ENCODE measurements at regions not wholly inside any gene's neighbourhood (a gene's known extent, or its start where the extent isn't known, plus 50 kb on each side); places are given as distances from the start of the nearest gene placed in this dataset.

GRCh38 chr3:20747741-20748140 is 561.7 kb upstream of the SGO1 start:
- Mint-ChIP-seq H3K27me3 (ENCODE audit: low read depth) (no peaks in the 10 kb centered on the region), H3K36me3 (ENCODE audit: insufficient read depth in 1 of 3, low read depth in 3 of 3) (no peaks in the 10 kb centered on the region), H3K4me3 (no peak overlapping the region), H3K9me3 (peaks cover 0 to 4% of the 10 kb centered on the region in 2 experiments; a peak in 1 of 5 replicates), H3K27ac (no peak overlapping the region), H3K4me1 (peaks cover 15 to 16% of the 10 kb centered on the region in 2 experiments)
- H4K8ac ChIP-seq (replicated peaks; ENCODE audit: insufficient read length, low read depth, low read length): no peak overlapping the region
- no peak overlapping the region for H2AFZ ChIP-seq (ENCODE audit: low read length)
- H3T11ph ChIP-seq (ENCODE audit: low read length): no peak overlapping the region
- H3K4me2 ChIP-seq (ENCODE audit: insufficient read depth, insufficient read length, low read length): no peak overlapping the region
- DNase-seq: no peak
- no peak overlapping the region for H3K23ac ChIP-seq (ENCODE audit: insufficient read length, low read depth, low read length)
- H3K4me1 ChIP-seq (ENCODE audit: insufficient read depth, low read length): no peaks in the 10 kb centered on the region
- no peak overlapping the region for H2BK15ac ChIP-seq (ENCODE audit: low read depth, low read length)
- H4K20me1 ChIP-seq (ENCODE audit: control insufficient read depth, insufficient read depth, insufficient read length): no peaks in the 10 kb centered on the region
- no peak overlapping the region for H2BK12ac ChIP-seq (ENCODE audit: insufficient read length, low read depth, low read length)
- H3K79me2 ChIP-seq (ENCODE audit: insufficient read depth, low read length): no peaks in the 10 kb centered on the region
- H3K79me1 ChIP-seq (ENCODE audit: insufficient read depth, low read depth, low read length, poor library complexity, severe bottlenecking): no peaks in the 10 kb centered on the region
- no CpG with 5 or more reads among the region's 1 CpG for WGBS (ENCODE audit: extremely low coverage, insufficient read length, low lambda C conversion rate)
- H4K5ac ChIP-seq (ENCODE audit: insufficient read length, low read depth, low read length): no peak overlapping the region
- H3K9ac ChIP-seq (ENCODE audit: extremely low read depth, insufficient read length, low read length): no peak overlapping the region
- no peak overlapping the region for H2AK5ac ChIP-seq (ENCODE audit: insufficient read length, low read length)
- no peak overlapping the region for H2BK20ac ChIP-seq (ENCODE audit: low read depth, low read length, poor library complexity, severe bottlenecking)
- H2BK5ac ChIP-seq (ENCODE audit: insufficient read length, low read length): no peak overlapping the region
- no peaks in the 10 kb centered on the region for H3K27me3 ChIP-seq (ENCODE audit: insufficient read depth, low read length)
- H4K91ac ChIP-seq (ENCODE audit: insufficient read length, low read depth, low read length): no peak overlapping the region
- TF ChIP-seq CTCF (conservative IDR thresholded peaks at IDR 0.05): no peak
- H3K14ac ChIP-seq (ENCODE audit: insufficient read depth, low read length): no peak overlapping the region
- H3K18ac ChIP-seq (ENCODE audit: insufficient read length, low read depth, low read length): no peak overlapping the region
- H2BK120ac ChIP-seq (ENCODE audit: low read depth, low read length, poor library complexity, severe bottlenecking): no peak overlapping the region
- no peaks in the 10 kb centered on the region for H3K23me2 ChIP-seq (ENCODE audit: insufficient read length, low read depth, low read length, poor library complexity, severe bottlenecking)
- no peak overlapping the region for H3K27ac ChIP-seq (ENCODE audit: insufficient read length, low read depth, low read length)
- no peaks in the 10 kb centered on the region for H3K9me3 ChIP-seq (ENCODE audit: control insufficient read depth, low read depth, low read length)
- H3K56ac ChIP-seq (ENCODE audit: insufficient read length, low read depth, low read length): no peak overlapping the region
- H3K4ac ChIP-seq (ENCODE audit: low read depth, low read length): no peak overlapping the region

All from H9 (cell line).